Keratinocyte (primary cell): ENCODE measurements at regions not wholly inside any gene's neighbourhood (a gene's known extent, or its start where the extent isn't known, plus 50 kb on each side); places are given as distances from the start of the nearest gene placed in this dataset.

ENCODE experiments used
- EZH2 ChIP-seq: IDR thresholded peaks from one replicate; pipeline ENCODE4 v1.6.1; 2012; ENCODE audit warnings: inconsistent platforms, mild to moderate bottlenecking, low read length, moderate library complexity
- TF ChIP-seq, protein P1 (sequence below), 3 experiments: IDR thresholded peaks in 1 of 3; conservative IDR thresholded peaks in 1 of 3; optimal IDR thresholded peaks in 1 of 3; 2 replicates in 2 of 3; 3 replicates in 1 of 3; pipeline versions ENCODE3 to v1.5.1; 2011; ENCODE audit warnings: low read length in 3 of 3, mild to moderate bottlenecking in 3 of 3, moderate library complexity in 2 of 3, control low read depth in 1 of 3, inconsistent platforms in 1 of 3; ENCODE audit not compliant: insufficient read depth in 2 of 3; ENCODE audit errors: extremely low read depth in 1 of 3

DNA sequence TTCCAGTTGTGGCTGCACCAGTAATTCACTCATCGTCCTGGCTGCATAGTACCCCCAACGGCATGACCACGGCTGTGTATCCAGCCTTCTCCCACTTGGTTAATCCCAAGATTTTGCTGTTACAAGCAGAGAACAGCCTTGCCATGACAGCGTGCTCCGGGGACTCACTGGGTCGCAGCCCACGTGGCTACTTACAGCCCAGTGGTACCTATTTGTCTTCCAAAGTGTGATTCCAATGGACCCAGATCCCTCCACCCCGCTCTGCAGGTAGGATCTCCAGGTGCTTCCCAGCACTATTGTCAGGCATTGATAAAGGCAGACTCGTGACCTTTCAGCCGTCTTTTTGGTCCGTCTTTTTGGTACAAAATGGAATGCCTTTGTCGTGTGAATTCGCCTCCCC lies 119.0 kb upstream of the FGF3 start:
- TF ChIP-seq, protein P1, sequence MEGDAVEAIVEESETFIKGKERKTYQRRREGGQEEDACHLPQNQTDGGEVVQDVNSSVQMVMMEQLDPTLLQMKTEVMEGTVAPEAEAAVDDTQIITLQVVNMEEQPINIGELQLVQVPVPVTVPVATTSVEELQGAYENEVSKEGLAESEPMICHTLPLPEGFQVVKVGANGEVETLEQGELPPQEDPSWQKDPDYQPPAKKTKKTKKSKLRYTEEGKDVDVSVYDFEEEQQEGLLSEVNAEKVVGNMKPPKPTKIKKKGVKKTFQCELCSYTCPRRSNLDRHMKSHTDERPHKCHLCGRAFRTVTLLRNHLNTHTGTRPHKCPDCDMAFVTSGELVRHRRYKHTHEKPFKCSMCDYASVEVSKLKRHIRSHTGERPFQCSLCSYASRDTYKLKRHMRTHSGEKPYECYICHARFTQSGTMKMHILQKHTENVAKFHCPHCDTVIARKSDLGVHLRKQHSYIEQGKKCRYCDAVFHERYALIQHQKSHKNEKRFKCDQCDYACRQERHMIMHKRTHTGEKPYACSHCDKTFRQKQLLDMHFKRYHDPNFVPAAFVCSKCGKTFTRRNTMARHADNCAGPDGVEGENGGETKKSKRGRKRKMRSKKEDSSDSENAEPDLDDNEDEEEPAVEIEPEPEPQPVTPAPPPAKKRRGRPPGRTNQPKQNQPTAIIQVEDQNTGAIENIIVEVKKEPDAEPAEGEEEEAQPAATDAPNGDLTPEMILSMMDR (optimal IDR thresholded peaks at IDR 0.05 in 1 of 3, IDR thresholded peaks at IDR 0.05 in 1 of 3, conservative IDR thresholded peaks at IDR 0.05 in 1 of 3; ENCODE audit: extremely low read depth in 1 of 3, insufficient read depth in 2 of 3, low read length in 3 of 3) = no peak
- no peak for TF ChIP-seq EZH2
